NT2/D1 (cell line): ENCODE measurements at regions not wholly inside any gene's neighbourhood (a gene's known extent, or its start where the extent isn't known, plus 50 kb on each side); places are given as distances from the start of the nearest gene placed in this dataset.

ENCODE experiments used
- SUZ12 ChIP-seq: IDR thresholded peaks from 2 replicates; pipeline ENCODE4 v1.6.1; 2011; ENCODE audit not compliant: insufficient read length, insufficient read depth; ENCODE audit errors: extremely low read depth
- YY1 ChIP-seq: IDR thresholded peaks from 2 replicates; pipeline ENCODE4 v1.6.1; 2011; ENCODE audit not compliant: insufficient read length, insufficient read depth

DNA sequence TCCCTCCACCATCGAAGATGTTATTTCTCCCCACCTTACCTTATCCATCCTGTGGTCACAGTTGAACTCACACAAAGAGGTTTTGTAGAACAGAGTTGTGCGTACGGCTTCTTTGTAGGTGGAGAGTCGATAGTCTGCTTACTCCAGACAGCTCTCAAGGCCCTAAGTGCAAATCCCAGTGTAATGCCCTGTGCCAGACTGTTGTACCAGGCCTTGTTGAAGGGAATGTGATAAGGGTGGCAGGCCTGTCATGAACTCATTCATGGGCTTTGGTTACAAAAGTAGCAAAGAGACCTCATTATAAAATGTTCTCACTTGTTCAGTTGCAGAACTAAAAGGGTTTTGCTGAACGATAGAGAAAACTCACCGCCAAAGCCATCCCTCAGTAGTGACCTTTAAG is 288.7 kb upstream of the CADM1 start:
- TF ChIP-seq SUZ12, result no peak
- no peak for TF ChIP-seq YY1
